GM23338 (cell line): ENCODE measurements at regions not wholly inside any gene's neighbourhood (a gene's known extent, or its start where the extent isn't known, plus 50 kb on each side); places are given as distances from the start of the nearest gene placed in this dataset.

Source experiments
- CREB1 ChIP-seq: fragments of 250-450 bp; sonication (Bioruptor Pico); IDR thresholded peaks from 2 replicates; pipeline ENCODE4 v1.5.0; 2020; ENCODE audit warnings: low read depth, mild to moderate bottlenecking, moderate library complexity
- CTCF ChIP-seq, 2 experiments: fragments of 200-600 bp in 1 of 2; sonication (generic) in 1 of 2; conservative IDR thresholded peaks; 2 replicates each; pipeline versions ENCODE4 v1.5.1 to v1.6.1; 2016 to 2017; ENCODE audit warnings: antibody characterized with exemption in 2 of 2, low read depth in 2 of 2, mild to moderate bottlenecking in 2 of 2, moderate library complexity in 1 of 2
- EZH2 ChIP-seq: fragments of 200-600 bp; sonication (generic); IDR thresholded peaks from one replicate; pipeline ENCODE4 v1.8.0; 2017; ENCODE audit warnings: antibody characterized with exemption, mild to moderate bottlenecking, low read depth; ENCODE audit not compliant: unreplicated experiment
- JUNB ChIP-seq: IDR thresholded peaks from one replicate; pipeline ENCODE4 v1.6.1; 2016; ENCODE audit warnings: antibody characterized with exemption; ENCODE audit not compliant: unreplicated experiment
- REST ChIP-seq: IDR thresholded peaks from one replicate; pipeline ENCODE4 v1.6.1; 2018; ENCODE audit warnings: antibody characterized with exemption; ENCODE audit not compliant: unreplicated experiment
- STAT1 ChIP-seq: IDR thresholded peaks from one replicate; pipeline ENCODE4 v1.6.1; 2016; ENCODE audit warnings: antibody characterized with exemption; ENCODE audit not compliant: unreplicated experiment

- TF ChIP-seq CTCF (conservative IDR thresholded peaks at IDR 0.05; ENCODE audit: low read depth in 2 of 2) (no peak), STAT1 (no peak), EZH2 (no peak), REST (no peak), JUNB (no peak), CREB1 (CRISPR knock-in tag) (no peak)
Observed at GRCh38 chr14:98227000-98227726, 1044.8 kb downstream of the BCL11B start.
